Subcutaneous abdominal adipose tissue (tissue), 5 donors: ENCODE measurements at regions not wholly inside any gene's neighbourhood (a gene's known extent, or its start where the extent isn't known, plus 50 kb on each side); places are given as distances from the start of the nearest gene placed in this dataset.

Source experiments
- H3K27ac ChIP-seq: one replicate; pipeline ENCODE4 v1.7.0; 2013; ENCODE audit warnings: low read depth, mild to moderate bottlenecking, inconsistent platforms, low read length, moderate library complexity
- H3K27me3 ChIP-seq, 5 donors: one replicate each; pipeline ENCODE4 v1.7.0; 2013; ENCODE audit warnings: low read length in 5 of 5, inconsistent platforms in 1 of 5; ENCODE audit not compliant: control insufficient read depth in 5 of 5, insufficient read depth in 4 of 5
- H3K36me3 ChIP-seq, 5 donors: one replicate each; pipeline ENCODE4 v1.7.0; 2013; ENCODE audit warnings: low read length in 5 of 5; ENCODE audit not compliant: control insufficient read depth in 5 of 5, insufficient read depth in 5 of 5
- H3K4me1 ChIP-seq, 5 donors: one replicate each; pipeline ENCODE4 v1.7.0; 2013; ENCODE audit warnings: low read length in 5 of 5, mild to moderate bottlenecking in 3 of 5, moderate library complexity in 1 of 5; ENCODE audit not compliant: control insufficient read depth in 5 of 5, insufficient read depth in 5 of 5
- H3K4me3 ChIP-seq, 5 donors: one replicate each; pipeline ENCODE4 v1.7.0; 2013; ENCODE audit warnings: low read length in 5 of 5, low read depth in 1 of 5
- H3K9ac ChIP-seq, 5 donors: one replicate each; pipeline ENCODE4 v1.7.0; 2013; ENCODE audit warnings: low read length in 5 of 5, mild to moderate bottlenecking in 4 of 5, moderate library complexity in 3 of 5
- H3K9me3 ChIP-seq, 5 donors: one replicate each; pipeline ENCODE4 v1.7.0; 2013; ENCODE audit warnings: low read length in 5 of 5; ENCODE audit not compliant: control insufficient read depth in 5 of 5
- donor health status: healthy.
- donor health status: healthy.
- donor health status: healthy.
- donor health status: healthy.
- donor health status: healthy.

DNA sequence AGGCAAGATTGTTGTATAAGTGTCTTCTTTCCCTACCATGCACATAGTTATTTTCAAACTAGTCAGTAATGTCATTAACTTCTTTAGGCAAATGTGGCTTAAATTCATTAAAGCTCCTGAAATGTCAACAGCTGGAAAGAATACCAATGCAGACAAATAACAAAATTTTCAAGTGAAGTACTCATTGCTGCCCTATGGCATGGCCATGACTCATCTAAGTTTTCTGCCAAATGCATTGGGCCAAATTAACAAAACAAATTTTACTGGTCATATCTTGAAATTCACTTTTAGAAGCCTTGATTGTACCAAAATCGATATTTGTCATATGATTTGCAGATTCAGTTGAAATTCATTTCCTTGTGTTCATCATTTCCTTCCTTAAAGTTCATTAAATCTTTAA, 915.9 kb downstream of the SLC6A15 start:
- Histone ChIP-seq H3K27me3 (no peaks in the 10 kb centered on the region), H3K9ac (no peak overlapping the region), H3K4me3 (no peak overlapping the region), H3K27ac (no peak overlapping the region), H3K4me1 (no peaks in the 10 kb centered on the region), H3K9me3 (peaks cover 0 to 3% (median 0%) of the 10 kb centered on the region in 5 donors), H3K36me3 (no peaks in the 10 kb centered on the region)

DNA sequence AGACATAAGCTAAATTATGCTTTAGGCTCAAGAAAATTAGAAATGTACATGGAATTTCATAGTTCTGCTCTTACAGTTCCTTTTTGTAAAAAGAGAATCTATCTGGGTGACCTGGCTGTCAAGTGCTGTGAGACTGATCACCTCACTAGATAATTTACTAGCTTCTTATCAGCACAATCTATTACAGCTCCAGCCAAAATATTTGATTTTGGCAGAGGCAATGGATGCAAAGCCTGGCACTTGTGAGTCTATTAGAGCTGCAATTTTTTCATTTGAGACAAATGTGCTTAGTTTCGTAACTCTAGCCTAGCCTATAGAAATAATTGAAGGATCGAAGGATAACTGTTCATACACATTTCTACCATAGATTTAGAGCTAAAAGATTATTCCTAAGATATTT, 927.5 kb downstream of the SLC6A15 start:
- H3K27ac ChIP-seq, result no peak overlapping the region
- no peak overlapping the region for H3K9ac ChIP-seq
- H3K4me1 ChIP-seq, result no peaks in the 10 kb centered on the region
- no peaks in the 10 kb centered on the region for H3K9me3 ChIP-seq
- no peak overlapping the region for H3K4me3 ChIP-seq
- no peaks in the 10 kb centered on the region for H3K36me3 ChIP-seq
- no peaks in the 10 kb centered on the region for H3K27me3 ChIP-seq

DNA sequence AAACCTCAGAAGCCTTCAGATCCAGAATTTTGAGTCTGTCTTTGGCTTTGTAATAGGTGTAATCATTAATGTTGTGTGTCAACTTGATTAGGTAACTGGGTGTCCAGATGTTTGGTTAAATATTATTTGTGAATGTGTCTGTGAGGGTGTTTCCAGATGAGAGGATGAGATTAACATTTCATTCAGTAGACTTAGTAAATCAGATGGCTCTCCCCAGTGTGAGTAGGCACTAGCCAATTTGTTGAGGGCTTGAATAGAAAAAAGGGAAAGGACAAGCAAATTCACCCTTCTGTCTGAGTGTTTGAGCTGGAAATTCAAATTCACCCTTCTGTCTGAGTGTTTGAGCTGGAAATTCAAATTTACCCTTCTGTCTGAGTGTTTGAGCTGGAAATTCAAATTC, 932.2 kb downstream of the SLC6A15 start:
- Histone ChIP-seq H3K27ac (no peak overlapping the region), H3K27me3 (no peaks in the 10 kb centered on the region), H3K4me1 (no peaks in the 10 kb centered on the region), H3K4me3 (no peak overlapping the region), H3K9me3 (no peaks in the 10 kb centered on the region), H3K36me3 (no peaks in the 10 kb centered on the region), H3K9ac (no peak overlapping the region)

DNA sequence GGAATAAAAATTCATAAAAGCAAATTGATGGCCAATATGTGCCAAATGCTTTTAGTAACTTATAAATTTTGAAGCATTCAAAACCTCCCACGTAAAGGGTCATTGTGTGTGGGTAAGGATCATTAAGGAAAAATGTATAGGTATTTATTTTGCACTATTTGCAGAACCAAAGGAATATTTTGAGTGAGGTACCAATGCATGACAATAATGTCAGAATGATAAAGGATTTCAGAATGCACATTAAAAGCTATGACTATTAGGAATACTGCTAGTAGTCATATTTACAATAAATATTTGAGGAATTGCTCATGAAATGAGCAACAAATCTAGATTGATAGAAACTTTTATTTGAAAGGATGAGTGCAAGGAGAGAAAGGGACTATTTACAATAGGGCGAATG, 932.8 kb downstream of the SLC6A15 start:
- Histone ChIP-seq H3K27me3 (no peaks in the 10 kb centered on the region), H3K27ac (no peak overlapping the region), H3K4me3 (no peak overlapping the region), H3K4me1 (no peaks in the 10 kb centered on the region), H3K36me3 (no peaks in the 10 kb centered on the region), H3K9ac (no peak overlapping the region), H3K9me3 (no peaks in the 10 kb centered on the region)

DNA sequence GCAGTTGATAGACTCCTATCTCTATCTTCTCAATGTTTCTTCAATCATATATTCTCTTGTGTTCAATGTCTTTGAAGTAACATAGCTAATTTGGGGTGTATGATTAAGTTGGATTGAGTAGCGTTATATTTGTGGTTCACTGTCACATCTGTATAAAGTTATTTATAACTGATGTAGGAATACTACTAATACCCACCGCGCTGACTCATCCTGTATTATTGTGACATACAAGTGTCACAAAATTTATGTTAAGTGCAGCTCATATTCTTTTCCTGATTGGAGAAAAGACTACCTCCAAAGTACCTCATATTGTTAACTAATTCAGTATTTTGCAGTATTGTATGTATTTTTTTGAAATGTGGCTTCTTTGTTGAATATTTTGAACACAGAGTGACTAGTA, 940.8 kb downstream of the SLC6A15 start:
- H3K4me3 ChIP-seq, result no peak overlapping the region

DNA sequence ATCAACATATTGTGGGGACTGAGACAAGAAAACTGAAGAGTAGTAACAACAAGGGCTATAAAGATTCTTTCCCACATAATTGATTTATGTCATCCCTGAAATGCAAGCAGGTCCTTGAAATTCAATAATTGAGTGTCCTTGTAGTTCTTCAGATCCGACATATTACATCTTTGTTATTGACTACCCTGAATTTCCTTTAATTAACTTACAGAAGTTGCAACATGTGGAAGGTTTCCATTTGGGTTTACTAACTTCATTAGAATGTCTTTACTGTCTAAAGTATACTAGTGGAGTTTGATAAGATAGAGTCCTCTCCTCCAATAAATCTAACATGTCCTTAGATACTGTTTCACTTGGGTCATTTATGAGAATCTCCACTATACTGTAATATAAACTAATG, 951.8 kb downstream of the SLC6A15 start:
- Histone ChIP-seq H3K27ac (no peak overlapping the region), H3K36me3 (no peaks in the 10 kb centered on the region), H3K27me3 (no peaks in the 10 kb centered on the region), H3K4me3 (no peak overlapping the region), H3K9me3 (no peaks in the 10 kb centered on the region), H3K4me1 (no peaks in the 10 kb centered on the region), H3K9ac (no peak overlapping the region)

More for the DNA sequence above, 940.8 kb downstream of the SLC6A15 start:
- Histone ChIP-seq H3K9ac (no peak overlapping the region), H3K4me1 (no peaks in the 10 kb centered on the region), H3K9me3 (no peaks in the 10 kb centered on the region), H3K36me3 (no peaks in the 10 kb centered on the region), H3K27me3 (no peaks in the 10 kb centered on the region), H3K27ac (no peak overlapping the region)

DNA sequence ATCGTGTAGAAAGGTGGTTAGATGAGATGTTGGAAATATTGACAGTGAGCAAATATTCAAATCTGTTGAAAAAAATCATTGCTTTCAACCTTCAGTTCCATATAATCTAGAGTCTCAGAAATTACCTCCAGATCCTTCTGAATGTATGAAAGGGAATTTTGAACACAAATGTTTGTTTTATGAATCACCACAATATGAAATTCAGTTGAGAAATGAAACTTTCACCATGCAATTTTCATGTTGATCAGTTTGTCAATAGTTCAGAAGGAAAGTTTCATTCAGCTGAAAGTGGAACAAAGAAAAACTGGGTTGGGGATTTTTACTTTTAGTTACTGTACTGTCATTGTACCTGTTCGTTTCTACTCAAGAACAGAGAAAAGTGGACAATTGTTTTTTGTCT, 953.6 kb downstream of the SLC6A15 start:
- H3K27me3 ChIP-seq, result no peaks in the 10 kb centered on the region
- no peak overlapping the region for H3K9ac ChIP-seq
- H3K36me3 ChIP-seq, result no peaks in the 10 kb centered on the region
- H3K4me1 ChIP-seq, result no peaks in the 10 kb centered on the region
- no peak overlapping the region for H3K4me3 ChIP-seq
- H3K9me3 ChIP-seq, result no peaks in the 10 kb centered on the region
- H3K27ac ChIP-seq, result no peak overlapping the region

DNA sequence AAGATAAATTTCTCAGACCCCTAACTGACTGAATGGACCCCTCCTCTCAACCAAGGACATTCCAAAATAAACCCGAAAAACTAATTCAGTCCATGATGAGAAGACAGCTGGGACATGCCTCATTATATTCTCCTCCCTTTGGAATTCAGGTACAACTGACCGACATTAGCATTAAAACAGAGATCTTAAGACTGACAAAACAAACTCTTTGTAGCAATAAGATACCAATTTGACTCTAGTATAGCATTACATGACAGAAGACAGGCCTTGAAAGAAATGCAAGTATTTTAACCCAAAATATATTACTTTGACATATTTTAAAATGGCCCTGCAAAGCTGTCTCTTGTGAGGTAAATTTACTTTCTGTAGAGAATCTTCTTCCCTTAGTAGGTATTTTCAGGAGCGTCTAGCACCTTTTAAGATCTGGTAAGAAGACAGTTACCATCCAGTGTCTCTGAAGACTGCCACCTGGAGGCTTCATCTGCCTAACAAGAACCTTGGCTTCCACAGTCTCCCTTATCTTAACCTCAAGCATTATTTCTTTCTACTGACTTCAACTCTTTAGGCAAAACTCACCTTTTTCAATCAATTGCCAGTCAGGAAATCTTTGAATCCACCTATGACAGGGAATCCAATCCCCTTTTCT, 957.5 kb downstream of the SLC6A15 start:
- Histone ChIP-seq H3K4me1 (no peaks in the 10 kb centered on the region), H3K9ac (no peak overlapping the region), H3K27me3 (no peaks in the 10 kb centered on the region), H3K36me3 (no peaks in the 10 kb centered on the region), H3K27ac (no peak overlapping the region), H3K4me3 (no peak overlapping the region), H3K9me3 (peaks cover 0 to 6% (median 4%) of the 10 kb centered on the region in 5 donors)

DNA sequence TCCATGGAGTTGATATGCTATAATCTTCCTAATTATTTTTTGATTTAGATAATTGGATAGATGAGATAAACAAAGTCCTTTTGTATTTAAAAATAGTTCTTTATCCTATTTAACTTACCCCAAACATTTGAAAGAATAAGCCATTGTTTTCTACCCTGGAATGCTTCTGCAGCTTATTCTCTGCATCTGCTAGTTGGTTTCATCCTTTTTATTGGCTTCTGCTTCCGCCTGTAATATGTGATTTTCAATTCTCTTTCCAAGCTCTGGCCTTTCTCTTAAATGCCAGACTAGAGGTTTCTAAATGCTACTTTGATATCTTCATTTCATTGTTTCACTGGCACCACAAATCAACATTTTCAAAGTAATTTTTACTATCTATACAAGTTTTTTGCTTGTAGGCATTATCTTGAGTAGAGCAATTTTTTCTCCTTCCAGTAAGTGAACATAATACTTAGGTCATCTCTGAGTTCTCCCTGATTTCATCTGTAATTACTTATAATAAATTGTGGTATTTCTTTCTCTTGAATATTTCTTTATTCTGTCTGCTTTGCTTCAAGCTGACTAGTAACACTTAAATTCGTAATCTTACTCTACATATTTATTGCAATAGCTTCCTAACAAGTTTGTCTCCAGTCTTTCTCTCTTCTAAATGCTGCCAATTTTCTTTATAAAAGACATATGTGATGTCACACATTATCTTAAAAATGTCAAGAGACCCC, 958.4 kb downstream of the SLC6A15 start:
- no peak overlapping the region for H3K4me3 ChIP-seq
- no peak overlapping the region for H3K27ac ChIP-seq
- H3K9ac ChIP-seq, result no peak overlapping the region
- H3K27me3 ChIP-seq, result no peaks in the 10 kb centered on the region
- no peaks in the 10 kb centered on the region for H3K36me3 ChIP-seq
- no peaks in the 10 kb centered on the region for H3K4me1 ChIP-seq
- H3K9me3 ChIP-seq, result peaks cover 0 to 6% (median 4%) of the 10 kb centered on the region in 5 donors

DNA sequence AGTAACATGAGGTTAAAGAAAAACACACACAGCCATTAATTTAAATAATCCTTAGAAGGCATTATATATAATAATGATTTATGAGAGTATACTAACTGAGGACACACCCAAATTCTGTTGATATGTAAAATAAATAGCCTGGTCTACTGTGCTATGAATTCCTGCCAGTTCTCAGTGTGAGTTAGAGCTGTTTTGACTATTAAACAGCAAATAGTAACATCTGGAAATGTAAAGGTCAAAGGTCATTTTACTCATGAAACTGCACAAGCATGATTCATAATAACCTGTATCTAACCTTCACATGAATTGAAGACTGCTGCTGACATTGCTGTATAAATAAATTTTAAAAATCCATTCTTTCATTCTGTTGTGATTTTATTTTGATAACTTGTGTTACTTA, 966.7 kb downstream of the SLC6A15 start:
- Histone ChIP-seq H3K27me3 (no peaks in the 10 kb centered on the region), H3K36me3 (no peaks in the 10 kb centered on the region), H3K9me3 (peaks cover 0 to 3% (median under 1%) of the 10 kb centered on the region in 5 donors), H3K4me3 (no peak overlapping the region), H3K4me1 (no peaks in the 10 kb centered on the region), H3K9ac (no peak overlapping the region), H3K27ac (no peak overlapping the region)
